ENCODE measurements at regions not wholly inside any gene's neighbourhood (a gene's known extent, or its start where the extent isn't known, plus 50 kb on each side); places are given as distances from the start of the nearest gene placed in this dataset.

- H3K27me3 ChIP-seq (ENCODE audit: control insufficient read depth in 5 of 5, insufficient read depth in 4 of 5, low read length in 5 of 5) = no peaks in the 10 kb centered on the region
- no peaks in the 10 kb centered on the region for H3K4me1 ChIP-seq (ENCODE audit: control insufficient read depth in 5 of 5, insufficient read depth in 5 of 5, low read length in 5 of 5)
- H3K27ac ChIP-seq (ENCODE audit: low read depth, low read length) = no peak overlapping the region
- H3K4me3 ChIP-seq (ENCODE audit: low read depth in 1 of 5, low read length in 5 of 5) = no peak overlapping the region
- H3K9me3 ChIP-seq (ENCODE audit: control insufficient read depth in 5 of 5, low read length in 5 of 5) = no peaks in the 10 kb centered on the region
- no peak overlapping the region for H3K9ac ChIP-seq (ENCODE audit: low read length in 5 of 5)
- no peaks in the 10 kb centered on the region for H3K36me3 ChIP-seq (ENCODE audit: control insufficient read depth in 5 of 5, insufficient read depth in 5 of 5, low read length in 5 of 5)
Measured at GRCh38 chr12:19924360-19924759, 444.0 kb upstream of the PDE3A start.

- Histone ChIP-seq H3K4me1 (ENCODE audit: control insufficient read depth in 5 of 5, insufficient read depth in 5 of 5, low read length in 5 of 5) (no peaks in the 10 kb centered on the region), H3K9me3 (ENCODE audit: control insufficient read depth in 5 of 5, low read length in 5 of 5) (no peaks in the 10 kb centered on the region), H3K4me3 (ENCODE audit: low read depth in 1 of 5, low read length in 5 of 5) (no peak overlapping the region), H3K9ac (ENCODE audit: low read length in 5 of 5) (no peak overlapping the region), H3K27ac (ENCODE audit: low read depth, low read length) (no peak overlapping the region), H3K27me3 (ENCODE audit: control insufficient read depth in 5 of 5, insufficient read depth in 4 of 5, low read length in 5 of 5) (no peaks in the 10 kb centered on the region), H3K36me3 (ENCODE audit: control insufficient read depth in 5 of 5, insufficient read depth in 5 of 5, low read length in 5 of 5) (no peaks in the 10 kb centered on the region)
Measured at GRCh38 chr12:19925841-19926240, 442.5 kb upstream of the PDE3A start.

GRCh38 chr12:19926266-19926665 lies 442.1 kb upstream of the PDE3A start:
- Histone ChIP-seq H3K27ac (ENCODE audit: low read depth, low read length) (no peak overlapping the region), H3K9me3 (ENCODE audit: control insufficient read depth in 5 of 5, low read length in 5 of 5) (no peaks in the 10 kb centered on the region), H3K27me3 (ENCODE audit: control insufficient read depth in 5 of 5, insufficient read depth in 4 of 5, low read length in 5 of 5) (no peaks in the 10 kb centered on the region), H3K4me3 (ENCODE audit: low read depth in 1 of 5, low read length in 5 of 5) (no peak overlapping the region), H3K9ac (ENCODE audit: low read length in 5 of 5) (no peak overlapping the region), H3K4me1 (ENCODE audit: control insufficient read depth in 5 of 5, insufficient read depth in 5 of 5, low read length in 5 of 5) (no peaks in the 10 kb centered on the region), H3K36me3 (ENCODE audit: control insufficient read depth in 5 of 5, insufficient read depth in 5 of 5, low read length in 5 of 5) (no peaks in the 10 kb centered on the region)

- Histone ChIP-seq H3K4me3 (ENCODE audit: low read depth in 1 of 5, low read length in 5 of 5) (no peak overlapping the region), H3K27me3 (ENCODE audit: control insufficient read depth in 5 of 5, insufficient read depth in 4 of 5, low read length in 5 of 5) (no peaks in the 10 kb centered on the region), H3K27ac (ENCODE audit: low read depth, low read length) (no peak overlapping the region), H3K4me1 (ENCODE audit: control insufficient read depth in 5 of 5, insufficient read depth in 5 of 5, low read length in 5 of 5) (no peaks in the 10 kb centered on the region), H3K9me3 (ENCODE audit: control insufficient read depth in 5 of 5, low read length in 5 of 5) (no peaks in the 10 kb centered on the region), H3K36me3 (ENCODE audit: control insufficient read depth in 5 of 5, insufficient read depth in 5 of 5, low read length in 5 of 5) (no peaks in the 10 kb centered on the region), H3K9ac (ENCODE audit: low read length in 5 of 5) (no peak overlapping the region)
Measured at GRCh38 chr12:19927661-19928060, 440.7 kb upstream of the PDE3A start.

GRCh38 chr12:19932413-19932812 lies 435.9 kb upstream of the PDE3A start:
- H3K9me3 ChIP-seq (ENCODE audit: control insufficient read depth in 5 of 5, low read length in 5 of 5) = no peaks in the 10 kb centered on the region
- no peaks in the 10 kb centered on the region for H3K27me3 ChIP-seq (ENCODE audit: control insufficient read depth in 5 of 5, insufficient read depth in 4 of 5, low read length in 5 of 5)
- H3K27ac ChIP-seq (ENCODE audit: low read depth, low read length) = no peak overlapping the region
- H3K9ac ChIP-seq (ENCODE audit: low read length in 5 of 5) = no peak overlapping the region
- no peak overlapping the region for H3K4me3 ChIP-seq (ENCODE audit: low read depth in 1 of 5, low read length in 5 of 5)
- H3K4me1 ChIP-seq (ENCODE audit: control insufficient read depth in 5 of 5, insufficient read depth in 5 of 5, low read length in 5 of 5) = no peaks in the 10 kb centered on the region
- no peaks in the 10 kb centered on the region for H3K36me3 ChIP-seq (ENCODE audit: control insufficient read depth in 5 of 5, insufficient read depth in 5 of 5, low read length in 5 of 5)

GRCh38 chr12:19933924-19934323 lies 434.4 kb upstream of the PDE3A start:
- Histone ChIP-seq H3K27ac (ENCODE audit: low read depth, low read length) (no peak overlapping the region), H3K9me3 (ENCODE audit: control insufficient read depth in 5 of 5, low read length in 5 of 5) (no peaks in the 10 kb centered on the region), H3K36me3 (ENCODE audit: control insufficient read depth in 5 of 5, insufficient read depth in 5 of 5, low read length in 5 of 5) (no peaks in the 10 kb centered on the region), H3K9ac (ENCODE audit: low read length in 5 of 5) (no peak overlapping the region), H3K4me1 (ENCODE audit: control insufficient read depth in 5 of 5, insufficient read depth in 5 of 5, low read length in 5 of 5) (no peaks in the 10 kb centered on the region), H3K27me3 (ENCODE audit: control insufficient read depth in 5 of 5, insufficient read depth in 4 of 5, low read length in 5 of 5) (no peaks in the 10 kb centered on the region), H3K4me3 (ENCODE audit: low read depth in 1 of 5, low read length in 5 of 5) (no peak overlapping the region)

GRCh38 chr12:19937161-19937560 lies 431.2 kb upstream of the PDE3A start:
- Histone ChIP-seq H3K27me3 (ENCODE audit: control insufficient read depth in 5 of 5, insufficient read depth in 4 of 5, low read length in 5 of 5) (no peaks in the 10 kb centered on the region), H3K9me3 (ENCODE audit: control insufficient read depth in 5 of 5, low read length in 5 of 5) (no peaks in the 10 kb centered on the region), H3K4me1 (ENCODE audit: control insufficient read depth in 5 of 5, insufficient read depth in 5 of 5, low read length in 5 of 5) (no peaks in the 10 kb centered on the region), H3K36me3 (ENCODE audit: control insufficient read depth in 5 of 5, insufficient read depth in 5 of 5, low read length in 5 of 5) (no peaks in the 10 kb centered on the region), H3K27ac (ENCODE audit: low read depth, low read length) (no peak overlapping the region), H3K4me3 (ENCODE audit: low read depth in 1 of 5, low read length in 5 of 5) (no peak overlapping the region), H3K9ac (ENCODE audit: low read length in 5 of 5) (no peak overlapping the region)

- Histone ChIP-seq H3K4me3 (ENCODE audit: low read depth in 1 of 5, low read length in 5 of 5) (no peak overlapping the region), H3K9ac (ENCODE audit: low read length in 5 of 5) (no peak overlapping the region), H3K27me3 (ENCODE audit: control insufficient read depth in 5 of 5, insufficient read depth in 4 of 5, low read length in 5 of 5) (no peaks in the 10 kb centered on the region), H3K36me3 (ENCODE audit: control insufficient read depth in 5 of 5, insufficient read depth in 5 of 5, low read length in 5 of 5) (no peaks in the 10 kb centered on the region), H3K4me1 (ENCODE audit: control insufficient read depth in 5 of 5, insufficient read depth in 5 of 5, low read length in 5 of 5) (no peaks in the 10 kb centered on the region), H3K9me3 (ENCODE audit: control insufficient read depth in 5 of 5, low read length in 5 of 5) (no peaks in the 10 kb centered on the region), H3K27ac (ENCODE audit: low read depth, low read length) (no peak overlapping the region)
Measured at GRCh38 chr12:19938031-19938430, 430.3 kb upstream of the PDE3A start.

GRCh38 chr12:19938491-19938890 lies 429.8 kb upstream of the PDE3A start:
- H3K36me3 ChIP-seq (ENCODE audit: control insufficient read depth in 5 of 5, insufficient read depth in 5 of 5, low read length in 5 of 5) = no peaks in the 10 kb centered on the region
- H3K27me3 ChIP-seq (ENCODE audit: control insufficient read depth in 5 of 5, insufficient read depth in 4 of 5, low read length in 5 of 5) = no peaks in the 10 kb centered on the region
- H3K4me3 ChIP-seq (ENCODE audit: low read depth in 1 of 5, low read length in 5 of 5) = no peak overlapping the region
- no peaks in the 10 kb centered on the region for H3K4me1 ChIP-seq (ENCODE audit: control insufficient read depth in 5 of 5, insufficient read depth in 5 of 5, low read length in 5 of 5)
- no peak overlapping the region for H3K27ac ChIP-seq (ENCODE audit: low read depth, low read length)
- H3K9ac ChIP-seq (ENCODE audit: low read length in 5 of 5) = no peak overlapping the region
- no peaks in the 10 kb centered on the region for H3K9me3 ChIP-seq (ENCODE audit: control insufficient read depth in 5 of 5, low read length in 5 of 5)

GRCh38 chr12:19940267-19940666 lies 428.1 kb upstream of the PDE3A start:
- no peak overlapping the region for H3K9ac ChIP-seq (ENCODE audit: low read length in 5 of 5)
- H3K27me3 ChIP-seq (ENCODE audit: control insufficient read depth in 5 of 5, insufficient read depth in 4 of 5, low read length in 5 of 5) = no peaks in the 10 kb centered on the region
- H3K36me3 ChIP-seq (ENCODE audit: control insufficient read depth in 5 of 5, insufficient read depth in 5 of 5, low read length in 5 of 5) = no peaks in the 10 kb centered on the region
- H3K9me3 ChIP-seq (ENCODE audit: control insufficient read depth in 5 of 5, low read length in 5 of 5) = no peaks in the 10 kb centered on the region
- H3K27ac ChIP-seq (ENCODE audit: low read depth, low read length) = no peak overlapping the region
- H3K4me3 ChIP-seq (ENCODE audit: low read depth in 1 of 5, low read length in 5 of 5) = no peak overlapping the region
- no peaks in the 10 kb centered on the region for H3K4me1 ChIP-seq (ENCODE audit: control insufficient read depth in 5 of 5, insufficient read depth in 5 of 5, low read length in 5 of 5)

GRCh38 chr12:19941096-19941495 lies 427.2 kb upstream of the PDE3A start:
- no peak overlapping the region for H3K27ac ChIP-seq (ENCODE audit: low read depth, low read length)
- no peaks in the 10 kb centered on the region for H3K27me3 ChIP-seq (ENCODE audit: control insufficient read depth in 5 of 5, insufficient read depth in 4 of 5, low read length in 5 of 5)
- H3K9ac ChIP-seq (ENCODE audit: low read length in 5 of 5) = no peak overlapping the region
- no peak overlapping the region for H3K4me3 ChIP-seq (ENCODE audit: low read depth in 1 of 5, low read length in 5 of 5)
- no peaks in the 10 kb centered on the region for H3K36me3 ChIP-seq (ENCODE audit: control insufficient read depth in 5 of 5, insufficient read depth in 5 of 5, low read length in 5 of 5)
- no peaks in the 10 kb centered on the region for H3K9me3 ChIP-seq (ENCODE audit: control insufficient read depth in 5 of 5, low read length in 5 of 5)
- no peaks in the 10 kb centered on the region for H3K4me1 ChIP-seq (ENCODE audit: control insufficient read depth in 5 of 5, insufficient read depth in 5 of 5, low read length in 5 of 5)

Measured in subcutaneous abdominal adipose tissue (tissue), 5 donors.